HG02588 (cell line): ENCODE measurements at regions not wholly inside any gene's neighbourhood (a gene's known extent, or its start where the extent isn't known, plus 50 kb on each side); places are given as distances from the start of the nearest gene placed in this dataset.
"Not testable (repeated sequence)": the region's sequence is repeated elsewhere in the genome, so short reads cannot be mapped to it uniquely, and the experiment has no call there.

Experiments
- ATAC-seq: cut with Tn5 transposase; IDR thresholded peaks from one replicate; pipeline ENCODE4 v1.9.1; 2021; ENCODE audit warnings: mild to moderate bottlenecking, moderate library complexity; ENCODE audit not compliant: unreplicated experiment

DNA sequence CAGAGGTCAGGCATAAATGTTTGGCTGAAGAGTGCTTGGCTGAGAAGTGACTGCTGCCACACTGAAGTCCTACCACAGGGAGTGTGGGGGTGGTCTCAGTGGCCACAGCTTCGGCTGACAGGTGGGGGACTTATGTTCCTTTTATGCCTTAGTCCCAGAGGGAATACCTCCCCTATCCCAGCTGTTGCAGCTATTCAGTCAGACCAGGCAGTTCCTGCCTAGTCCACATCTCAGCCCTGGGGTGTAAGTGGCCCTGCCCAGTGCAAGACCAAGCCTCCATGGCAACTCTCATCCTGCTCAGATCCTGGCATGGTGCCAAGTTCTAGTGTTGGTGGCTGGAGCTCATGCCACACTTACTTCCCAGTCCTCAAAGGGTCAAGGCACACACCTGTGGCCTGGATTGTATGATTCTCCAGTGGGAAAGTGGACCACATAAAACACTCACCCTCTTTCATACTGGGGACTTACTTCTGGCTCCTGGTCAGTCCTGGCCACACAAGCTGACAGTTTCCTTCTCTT lies 161.3 kb upstream of the CAND1 start:
- no peak for ATAC-seq

DNA sequence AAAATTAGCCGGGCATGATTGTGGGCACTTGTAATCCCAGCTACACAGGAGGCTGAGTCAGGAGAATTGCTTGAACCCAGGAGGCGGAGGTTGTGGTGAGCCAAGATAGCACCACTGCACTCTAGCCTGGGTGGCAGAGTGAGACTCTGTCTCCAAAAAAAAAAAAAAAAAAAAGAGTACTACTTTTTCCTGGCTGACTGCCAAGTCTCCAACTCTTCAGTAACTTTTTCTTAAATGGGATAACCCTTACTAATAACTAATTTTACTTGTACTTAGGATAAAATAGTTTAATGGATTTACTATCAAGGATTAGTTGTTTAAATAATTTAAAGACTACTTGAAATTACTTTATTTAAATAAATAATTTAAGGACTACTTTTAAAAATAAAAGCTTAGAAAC lies 158.8 kb upstream of the CAND1 start:
- ATAC-seq = not testable (repeated sequence)

DNA sequence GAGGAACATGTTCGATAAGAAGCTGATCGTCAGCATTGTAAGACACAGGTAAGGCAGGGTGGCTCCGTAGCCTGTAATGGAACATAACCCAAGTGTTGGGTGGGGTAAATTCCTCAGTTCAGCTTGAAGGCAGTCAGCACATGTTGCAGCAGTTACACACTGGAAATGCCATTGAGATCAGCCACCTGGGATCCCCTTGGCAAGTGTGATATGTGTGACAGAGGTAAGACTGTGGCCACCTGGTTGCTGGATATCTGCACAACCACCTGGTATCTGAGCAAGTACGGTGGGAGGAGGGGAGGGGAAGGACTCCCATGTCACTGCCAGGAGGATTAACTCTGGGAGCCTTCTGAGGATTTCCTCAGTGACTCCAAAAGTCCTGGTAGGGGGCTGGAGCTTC lies 158.0 kb upstream of the CAND1 start:
- no peak for ATAC-seq

DNA sequence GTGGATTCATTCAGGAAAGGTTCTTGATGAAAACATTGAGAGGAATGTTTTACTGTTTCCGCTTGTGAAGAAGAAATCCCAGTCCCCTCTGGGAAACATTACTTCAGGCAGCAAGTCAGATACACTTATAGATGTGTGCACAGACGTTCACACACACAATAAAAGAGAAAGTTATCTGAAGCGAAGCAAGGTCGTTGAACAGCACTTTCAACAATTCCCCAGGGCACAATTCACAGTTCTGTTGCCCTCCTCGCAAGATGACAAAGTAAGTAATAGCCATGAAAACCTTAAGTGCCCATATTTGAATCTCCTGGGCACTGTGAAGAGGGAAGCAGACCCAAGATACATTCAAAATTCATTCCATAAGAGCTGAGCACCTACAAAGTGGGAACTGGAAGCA lies 156.6 kb upstream of the CAND1 start:
- ATAC-seq = no peak

DNA sequence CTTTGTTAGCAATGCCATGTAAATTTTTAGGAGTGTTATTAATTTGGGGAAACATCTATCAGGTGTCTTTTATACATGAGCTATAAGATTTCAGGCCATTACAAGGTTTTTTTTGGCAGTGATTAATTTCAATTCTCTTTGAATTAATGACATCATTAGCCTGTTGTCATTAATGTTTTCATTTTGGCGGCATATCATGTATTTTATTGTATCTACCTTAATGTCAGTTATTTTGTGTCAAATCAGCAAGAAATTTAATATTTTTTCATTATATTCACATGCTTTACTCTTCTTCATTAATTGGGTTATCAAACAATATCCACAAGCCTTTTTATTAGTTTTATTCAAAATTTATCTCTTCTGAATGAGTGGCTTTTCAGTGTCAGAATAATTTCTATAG lies 153.0 kb upstream of the CAND1 start:
- ATAC-seq = no peak

DNA sequence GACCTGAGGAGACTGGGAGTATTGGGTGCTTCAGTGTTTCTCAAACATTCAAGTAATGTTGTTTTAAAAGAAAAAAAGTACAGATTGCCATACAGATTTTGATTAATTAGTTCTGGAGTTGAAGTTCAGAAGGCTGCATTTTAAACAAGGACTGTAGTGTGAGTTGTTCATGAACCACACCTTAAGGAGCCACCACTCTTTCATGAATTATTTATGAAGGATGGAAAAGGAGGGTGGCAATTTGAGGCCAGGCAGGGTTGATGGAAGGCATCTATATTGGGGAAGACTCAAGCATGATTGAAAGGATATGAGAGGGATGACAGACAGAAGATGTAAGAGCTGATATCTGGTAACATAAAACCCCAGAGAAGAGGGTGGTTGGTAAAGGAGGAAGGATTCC lies 146.6 kb upstream of the CAND1 start:
- no peak for ATAC-seq

DNA sequence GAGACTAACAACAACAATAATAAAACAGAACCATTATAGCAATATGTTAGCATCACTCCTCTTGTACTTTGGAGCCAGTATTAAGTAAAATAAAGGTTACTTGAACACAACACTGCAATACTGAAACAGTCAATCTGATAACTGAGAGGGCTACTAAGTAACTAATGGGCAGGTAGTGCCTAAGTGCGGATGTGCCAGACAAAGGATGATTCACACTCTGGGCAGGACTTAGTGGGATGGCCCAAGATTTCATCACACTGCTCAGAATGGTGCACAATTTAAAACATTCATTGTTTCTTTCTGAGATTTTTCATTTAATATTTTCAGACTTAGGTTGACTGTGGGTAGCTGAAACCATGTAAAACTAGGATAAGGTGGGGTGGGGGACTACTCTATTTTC lies 131.9 kb upstream of the CAND1 start:
- ATAC-seq = no peak

DNA sequence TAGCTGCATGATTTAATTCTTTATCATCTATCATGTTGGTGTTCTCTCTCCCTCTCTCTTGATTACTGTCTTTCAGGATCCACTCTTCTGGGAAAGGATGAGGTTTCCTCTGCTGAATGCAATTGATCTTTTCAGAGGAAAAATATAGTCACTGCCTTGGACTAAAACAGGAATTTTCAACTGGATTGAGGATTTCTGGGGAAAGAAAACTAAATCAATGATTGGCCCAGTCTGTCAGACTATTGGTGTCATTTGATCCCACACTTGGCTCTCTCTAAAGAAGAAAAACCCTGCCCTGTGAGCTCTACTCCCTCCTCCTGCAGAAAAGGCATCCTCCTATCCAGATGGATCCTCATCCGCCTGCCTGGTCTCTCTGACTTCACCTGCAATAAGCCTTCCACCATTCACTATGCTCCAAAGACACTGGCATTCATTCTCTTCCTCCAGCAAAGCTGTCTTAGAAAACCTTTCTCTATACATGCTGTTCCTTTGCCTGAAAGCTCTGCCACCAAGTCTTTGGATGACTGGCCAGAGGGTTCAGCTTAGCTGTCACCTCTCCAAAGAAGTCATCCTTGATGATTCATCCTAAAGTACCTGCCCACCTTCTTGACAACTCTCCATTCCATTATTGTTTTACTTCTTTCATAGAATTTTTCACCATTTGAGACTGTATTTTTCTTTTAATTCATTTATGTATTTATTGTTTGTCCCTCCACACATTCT lies 127.7 kb upstream of the CAND1 start:
- ATAC-seq = no peak

DNA sequence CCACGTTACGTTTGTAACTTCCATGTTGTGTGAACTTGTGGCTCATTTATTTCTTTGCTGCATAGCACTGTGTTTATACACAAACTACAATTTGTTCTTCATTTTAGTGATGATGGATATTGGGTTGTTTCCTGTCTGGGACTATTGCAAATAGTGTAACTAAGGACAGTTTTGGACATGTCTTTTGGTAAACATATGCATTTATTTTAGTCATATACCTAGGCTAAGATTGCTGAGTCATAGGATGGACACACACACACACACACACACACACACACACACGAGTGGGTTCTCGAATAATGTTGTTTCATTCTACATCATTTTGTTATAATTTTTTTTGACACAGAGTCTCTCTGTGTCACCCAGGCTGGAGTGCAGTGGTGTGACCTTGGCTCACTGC lies 123.5 kb upstream of the CAND1 start:
- no peak for ATAC-seq

DNA sequence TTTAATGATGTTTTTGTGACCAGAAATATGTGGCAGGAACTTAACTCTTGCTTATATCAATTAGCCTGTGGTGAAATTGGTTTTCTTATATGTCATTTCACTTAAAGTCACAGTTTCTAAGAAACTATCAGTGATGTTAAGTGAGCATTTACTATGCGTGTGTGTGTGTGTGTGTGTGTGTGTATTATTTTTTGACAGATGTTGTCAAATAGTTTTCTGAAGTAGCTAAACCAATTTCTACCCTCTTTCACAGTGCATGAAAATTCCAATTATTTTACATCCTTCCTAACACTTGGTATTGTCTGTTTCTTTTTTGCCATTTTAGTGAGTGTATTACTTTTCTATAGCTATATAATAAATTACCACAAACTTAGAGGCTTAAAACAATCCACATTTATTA lies 122.1 kb upstream of the CAND1 start:
- no peak for ATAC-seq

DNA sequence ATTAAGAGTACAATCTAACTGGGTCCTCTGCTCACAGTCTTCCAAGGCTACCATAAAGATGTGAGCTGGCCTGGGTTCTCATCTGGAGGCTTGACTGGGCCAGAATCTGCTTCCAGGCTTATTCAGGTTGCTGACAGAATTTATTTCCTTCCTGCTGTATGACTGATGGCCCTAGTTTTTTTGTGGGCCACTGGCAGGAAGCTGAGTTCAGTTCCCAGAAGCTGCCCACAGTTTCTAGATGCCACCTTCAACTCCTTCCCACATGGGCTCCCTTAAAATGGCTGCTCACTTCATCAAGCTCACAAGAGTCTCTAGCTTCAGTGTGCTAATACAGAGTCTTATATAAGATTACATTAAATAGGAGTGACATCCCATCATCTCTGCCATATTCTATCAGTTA lies 121.7 kb upstream of the CAND1 start:
- ATAC-seq = no peak

DNA sequence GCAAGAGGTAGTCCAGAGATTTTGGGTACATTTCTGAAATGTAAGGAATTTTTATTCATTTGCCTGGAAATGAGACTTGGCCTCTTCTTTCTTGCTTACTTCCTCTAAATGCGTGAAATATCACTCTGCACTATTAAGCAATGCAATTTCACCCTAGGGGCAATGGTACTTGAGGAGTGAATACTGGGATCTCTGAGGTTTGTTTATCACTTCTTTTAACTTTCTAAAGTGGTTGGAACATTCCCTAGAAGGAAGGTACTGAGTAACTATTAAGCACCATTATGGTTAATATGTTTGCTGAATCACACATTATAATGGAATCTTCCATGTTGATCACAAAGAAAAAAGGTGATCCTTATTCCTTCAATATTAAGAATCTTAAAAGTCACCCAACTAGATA lies 120.9 kb upstream of the CAND1 start:
- ATAC-seq = no peak

DNA sequence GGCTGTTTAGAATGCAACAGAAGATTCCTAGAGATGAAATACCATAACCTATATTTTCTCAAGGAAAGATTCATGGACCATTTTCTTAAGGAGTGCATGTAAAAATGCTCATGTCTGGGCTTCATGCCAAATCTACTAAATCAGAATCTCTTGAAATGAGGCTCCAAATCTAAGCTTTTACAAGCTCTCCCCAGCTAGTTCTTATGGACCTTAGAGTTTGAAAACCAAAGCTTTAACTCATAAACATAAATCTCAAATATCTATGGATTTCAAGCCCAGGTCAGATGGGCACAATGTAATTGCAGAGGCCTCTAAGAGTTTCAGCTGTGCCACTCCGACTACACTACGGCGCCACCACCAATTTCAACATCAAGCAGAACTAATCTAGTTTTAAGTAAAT lies 117.3 kb upstream of the CAND1 start:
- no peak for ATAC-seq

DNA sequence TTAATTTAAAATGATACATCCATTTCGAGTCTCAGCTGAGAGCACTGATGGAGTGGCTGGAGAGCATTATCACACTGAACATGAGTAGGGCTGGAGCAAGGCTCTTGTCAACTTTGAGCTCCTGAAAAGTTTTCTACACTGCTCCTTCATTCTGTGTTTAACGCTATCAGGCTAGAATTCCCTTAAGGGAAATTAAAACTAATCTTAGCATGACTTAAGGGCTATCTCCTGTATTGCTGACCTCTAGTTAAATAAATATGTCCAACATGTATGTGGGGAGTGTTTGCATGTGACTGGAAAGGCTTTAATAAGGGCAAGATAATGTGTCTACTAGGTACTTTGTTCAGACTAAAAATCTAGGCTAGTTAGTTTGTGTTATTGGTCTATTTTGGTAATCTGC lies 116.7 kb upstream of the CAND1 start:
- no peak for ATAC-seq

DNA sequence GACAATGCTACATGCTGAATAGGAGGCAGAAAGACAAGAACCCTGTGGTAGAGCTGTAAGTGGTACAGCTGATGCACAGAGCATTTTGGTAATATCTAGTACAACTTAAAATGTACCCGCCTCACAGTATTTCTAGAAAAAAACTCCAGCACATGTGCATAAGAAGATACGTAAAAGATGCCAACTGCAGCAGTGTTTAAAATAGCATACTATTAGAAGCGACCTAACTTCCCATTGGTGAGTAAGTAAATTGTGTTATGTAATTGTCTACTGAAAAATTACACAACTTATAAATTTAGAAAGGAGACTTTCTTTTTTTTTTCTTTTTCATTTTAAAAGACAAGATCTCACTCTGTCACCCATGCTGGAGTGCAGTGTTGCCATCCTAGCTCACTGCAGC lies 114.3 kb upstream of the CAND1 start:
- no peak for ATAC-seq

DNA sequence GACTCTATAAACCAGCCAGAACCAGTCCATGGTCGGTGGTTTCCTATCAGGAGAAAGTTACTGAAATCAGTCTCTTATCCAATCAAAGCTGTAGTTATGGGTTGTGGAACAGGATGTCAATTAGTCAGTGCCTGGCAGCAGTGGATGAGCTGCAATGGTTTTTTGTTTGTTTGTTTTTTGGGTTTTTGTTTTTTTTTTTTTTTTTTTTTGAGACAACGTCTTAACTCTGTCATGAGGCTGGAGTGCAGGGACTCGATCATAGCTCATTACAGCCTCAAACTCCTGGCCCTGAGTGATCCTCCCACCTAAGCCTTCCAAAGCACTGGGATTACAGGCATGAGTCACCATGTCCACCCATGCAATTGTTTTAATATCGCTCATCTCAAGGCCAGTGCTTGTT lies 113.3 kb upstream of the CAND1 start:
- ATAC-seq = no peak

DNA sequence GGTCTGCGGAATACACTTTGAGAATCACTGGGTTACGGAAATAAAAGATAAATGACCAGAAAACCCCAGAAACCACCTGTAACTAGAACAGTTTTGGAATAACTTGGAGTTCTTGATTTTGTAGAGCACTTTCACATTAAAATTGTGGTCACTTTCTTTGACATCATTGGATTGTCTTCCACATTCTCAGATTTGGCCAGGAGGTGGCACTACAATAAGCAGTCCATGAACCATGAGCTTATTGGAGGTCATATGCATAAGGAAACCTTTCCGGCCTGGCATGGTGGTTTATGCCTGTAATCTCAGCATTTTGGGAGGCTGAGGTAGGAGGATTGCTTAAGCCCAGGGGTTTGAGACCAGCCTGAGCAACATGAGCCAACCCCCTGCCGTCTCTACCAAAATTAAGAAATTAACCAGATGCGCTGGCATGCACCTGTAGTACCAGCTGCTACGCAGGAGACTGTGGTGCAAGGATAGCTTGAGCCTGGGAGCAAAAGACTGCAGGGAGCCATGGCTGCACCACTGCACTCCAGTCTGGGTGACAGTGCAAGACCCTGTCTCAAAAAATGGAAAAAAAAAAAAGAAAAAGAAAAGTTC lies 107.7 kb upstream of the CAND1 start:
- ATAC-seq = peak; percentile 53

DNA sequence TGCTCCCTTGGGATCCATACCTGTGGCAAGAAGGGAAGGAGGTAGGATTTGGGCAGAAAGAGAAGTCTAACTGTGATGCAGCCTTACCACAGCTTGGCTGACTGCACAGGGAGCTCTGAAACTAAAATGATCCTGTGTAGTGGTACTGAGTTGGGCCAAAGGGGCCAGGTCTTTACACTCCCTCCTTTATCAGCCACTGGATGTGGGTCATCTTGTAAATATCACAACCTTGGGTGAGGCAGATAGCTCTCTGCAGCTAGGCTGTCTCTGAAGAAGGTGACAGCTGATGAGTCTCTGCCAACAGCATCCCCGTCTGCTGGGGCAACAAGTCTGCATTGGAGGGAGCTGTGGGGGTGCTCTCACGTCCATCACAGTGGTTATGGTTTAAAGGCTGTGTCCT lies 95.9 kb upstream of the CAND1 start:
- no peak for ATAC-seq

DNA sequence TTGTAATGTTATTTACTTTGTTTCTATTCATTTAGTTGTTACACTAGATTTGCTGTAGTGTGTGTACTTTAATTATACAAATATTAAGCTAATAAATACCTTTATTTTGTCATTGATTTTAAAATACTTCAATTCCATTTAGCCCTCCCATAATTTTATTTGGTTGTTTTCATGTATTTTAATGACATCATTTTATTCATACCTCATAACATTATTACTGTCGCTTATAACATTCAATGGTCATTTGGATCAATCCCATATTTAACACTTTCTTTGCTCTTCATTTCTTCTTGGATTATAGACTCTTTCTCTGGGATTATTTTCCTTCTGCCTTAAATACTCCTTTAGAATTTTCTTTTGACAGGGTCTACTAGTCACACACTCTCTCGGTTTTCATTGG lies 86.6 kb upstream of the CAND1 start:
- ATAC-seq = no peak

DNA sequence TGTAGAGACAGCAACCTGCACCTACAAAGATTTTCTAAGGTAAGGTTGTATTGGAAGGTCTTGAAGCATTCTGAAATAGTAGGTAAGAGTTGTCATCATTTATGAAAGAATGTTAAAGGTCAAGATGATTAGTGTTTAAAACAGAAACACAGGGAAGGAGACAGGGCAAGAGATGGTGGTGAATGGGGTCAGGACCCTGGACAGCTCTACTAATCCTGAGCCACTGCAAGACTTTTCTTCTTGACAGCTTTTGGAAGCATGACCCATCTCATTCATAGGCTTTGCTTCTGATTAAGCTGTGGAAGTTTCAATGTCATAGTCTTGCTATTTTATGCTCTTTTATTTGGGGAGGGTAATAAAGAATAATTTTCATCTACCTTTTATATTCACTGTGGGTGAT lies 75.5 kb upstream of the CAND1 start:
- no peak for ATAC-seq

DNA sequence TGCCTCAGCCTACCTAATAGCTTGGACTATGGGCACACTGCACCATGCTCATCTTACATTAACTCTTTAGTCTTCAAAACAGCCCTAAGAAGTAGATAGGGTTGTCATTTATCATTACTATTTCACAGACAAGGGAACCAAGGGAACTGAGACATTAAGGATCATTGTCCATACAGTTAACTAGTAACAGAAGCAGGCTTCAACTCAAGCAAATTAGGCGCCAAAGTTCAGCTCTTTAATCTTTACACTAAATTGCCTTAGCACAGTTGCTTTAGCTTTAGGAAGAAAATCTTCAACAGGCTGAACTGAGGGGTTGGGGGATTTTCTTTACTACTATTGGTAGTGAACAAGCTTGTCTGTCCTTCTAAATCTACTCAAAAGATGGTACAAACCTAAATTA lies 68.8 kb upstream of the CAND1 start:
- no peak for ATAC-seq

DNA sequence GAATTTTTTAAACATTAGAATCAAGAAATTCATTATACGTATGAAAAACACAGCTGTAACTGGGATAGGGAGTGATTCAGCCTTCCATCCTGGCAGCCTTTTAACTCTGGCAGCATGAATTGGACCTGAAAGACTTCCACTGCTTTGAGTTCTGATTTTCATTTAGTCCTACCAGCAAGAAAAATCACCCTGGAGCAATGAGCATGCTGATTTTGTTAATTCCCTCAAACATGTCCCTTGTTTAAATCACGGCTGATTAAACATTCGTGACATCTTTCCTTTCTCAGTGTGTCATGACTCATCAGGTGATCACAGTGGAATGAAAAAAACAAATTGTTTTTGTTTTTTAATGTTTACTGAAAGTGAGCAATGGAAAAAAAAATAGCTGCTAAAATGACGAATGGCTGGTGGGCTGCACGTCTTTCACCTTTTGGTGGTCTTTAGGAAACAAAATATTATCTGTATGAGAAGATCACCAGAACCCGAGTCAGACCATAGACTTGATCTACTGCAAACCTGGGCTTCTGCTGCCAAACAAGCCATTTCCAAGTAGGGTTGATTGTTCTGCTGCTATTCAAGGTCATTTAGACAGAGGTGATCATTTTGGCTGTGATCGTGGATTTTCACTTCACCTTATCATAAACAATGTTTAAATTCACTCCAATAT lies 67.0 kb upstream of the CAND1 start:
- ATAC-seq = no peak
